ENCODE measurements at regions not wholly inside any gene's neighbourhood (a gene's known extent, or its start where the extent isn't known, plus 50 kb on each side); places are given as distances from the start of the nearest gene placed in this dataset.

DNA sequence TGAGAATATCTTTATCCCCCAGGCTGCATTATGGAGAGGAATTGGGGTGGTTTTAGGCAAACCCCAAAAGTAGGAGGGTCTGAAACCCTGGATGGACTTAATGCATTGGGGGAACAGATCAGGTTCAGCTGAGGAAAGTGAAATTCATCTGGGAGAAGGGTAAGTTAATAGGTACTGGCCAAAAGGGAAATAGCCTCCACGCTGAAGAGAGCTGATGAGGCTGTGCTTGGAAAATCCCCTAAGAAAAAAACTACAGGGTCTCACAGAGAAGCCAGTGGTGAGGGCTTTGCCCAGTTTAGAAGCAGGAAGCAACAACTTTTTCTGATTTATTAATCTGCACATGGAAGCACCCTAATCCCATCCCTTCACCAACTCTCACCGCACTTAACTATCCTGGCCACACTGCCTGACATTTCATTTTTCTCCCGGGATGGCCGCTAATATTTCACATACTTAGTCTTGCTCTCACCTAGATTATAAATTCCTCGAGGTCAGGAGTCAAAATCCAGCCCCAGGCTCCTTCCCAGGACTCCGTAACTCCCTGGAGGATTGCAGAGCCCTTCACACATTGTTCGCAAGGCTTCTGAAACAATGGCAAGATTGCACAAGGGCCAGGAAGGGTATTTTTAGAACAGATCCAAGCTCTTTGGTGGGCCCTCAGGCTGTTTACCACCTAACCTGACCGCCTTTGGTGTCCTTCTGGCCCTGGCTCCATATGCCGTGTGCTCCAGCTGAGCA, 60.9 kb upstream of the TARBP1 start:
- Histone ChIP-seq H2AFZ (ENCODE audit: low read depth, low read length) (no peak overlapping the region), H3K4me2 (ENCODE audit: insufficient read depth, low read length) (no peak overlapping the region), H3K9me3 (replicated peaks; ENCODE audit: control insufficient read depth, insufficient read depth, low read length) (no peaks in the 10 kb centered on the region), H3K36me3 (ENCODE audit: control insufficient read depth in 2 of 2, extremely low read depth in 1 of 2, insufficient read depth in 2 of 2, low read length in 2 of 2) (no peaks in the 10 kb centered on the region), H3K4me3 (replicated peaks in 1 of 3; ENCODE audit: insufficient read depth in 1 of 3, low read depth in 1 of 3, low read length in 3 of 3) (no peak overlapping the region), H4K20me1 (replicated peaks; ENCODE audit: control insufficient read depth, extremely low read depth, insufficient read depth, low read length) (no peaks in the 10 kb centered on the region), H3K27me3 (ENCODE audit: control insufficient read depth in 2 of 2, insufficient read depth in 2 of 2, low read length in 2 of 2) (no peaks in the 10 kb centered on the region), H3K79me2 (ENCODE audit: control insufficient read depth, insufficient read depth, low read length) (no peaks in the 10 kb centered on the region), H3K27ac (ENCODE audit: insufficient read depth, low read depth, low read length) (no peak overlapping the region), H3K4me1 (ENCODE audit: control insufficient read depth, extremely low read depth, insufficient read depth, low read length) (peaks cover 15% of the 10 kb centered on the region), H3K9me1 (replicated peaks; ENCODE audit: control insufficient read depth, extremely low read depth, insufficient read depth, low read length) (no peaks in the 10 kb centered on the region), H3K9ac (replicated peaks; ENCODE audit: extremely low read depth, insufficient read depth, low read length) (no peak overlapping the region)
- intact Hi-C loops (cut with micrococcal nuclease) (no loop called here), dilution Hi-C loops (cut with MboI; ENCODE audit: extremely low pct_ligation_motif_present, low sequenced_read_pairs) (no loop called here)
- FAIRE-seq (no peak), DNase-seq (ENCODE audit: low read depth, low spot score) (no peak)
- no peak for TF ChIP-seq MYC (IDR thresholded peaks at IDR 0.05; ENCODE audit: low read depth, low read length)
- TF ChIP-seq GATA2 (IDR thresholded peaks at IDR 0.05; ENCODE audit: insufficient read depth, insufficient read length, low read depth, low read length): no peak
- no peak for TF ChIP-seq EZH2 (IDR thresholded peaks at IDR 0.05; ENCODE audit: borderline replicate concordance, low read depth, low read length, severe bottlenecking)
- TF ChIP-seq POLR2A (IDR thresholded peaks at IDR 0.05; ENCODE audit: low read depth, low read length): no peak
- no peak for TF ChIP-seq FOS (IDR thresholded peaks at IDR 0.05; ENCODE audit: borderline replicate concordance, insufficient read depth, low read length)
- TF ChIP-seq POLR2AphosphoS5 (IDR thresholded peaks at IDR 0.05; ENCODE audit: insufficient read depth, low read depth, low read length): no peak
- TF ChIP-seq JUN (IDR thresholded peaks at IDR 0.05; ENCODE audit: borderline replicate concordance, insufficient read depth, insufficient read length, low read depth): no peak
- TF ChIP-seq, protein P1, sequence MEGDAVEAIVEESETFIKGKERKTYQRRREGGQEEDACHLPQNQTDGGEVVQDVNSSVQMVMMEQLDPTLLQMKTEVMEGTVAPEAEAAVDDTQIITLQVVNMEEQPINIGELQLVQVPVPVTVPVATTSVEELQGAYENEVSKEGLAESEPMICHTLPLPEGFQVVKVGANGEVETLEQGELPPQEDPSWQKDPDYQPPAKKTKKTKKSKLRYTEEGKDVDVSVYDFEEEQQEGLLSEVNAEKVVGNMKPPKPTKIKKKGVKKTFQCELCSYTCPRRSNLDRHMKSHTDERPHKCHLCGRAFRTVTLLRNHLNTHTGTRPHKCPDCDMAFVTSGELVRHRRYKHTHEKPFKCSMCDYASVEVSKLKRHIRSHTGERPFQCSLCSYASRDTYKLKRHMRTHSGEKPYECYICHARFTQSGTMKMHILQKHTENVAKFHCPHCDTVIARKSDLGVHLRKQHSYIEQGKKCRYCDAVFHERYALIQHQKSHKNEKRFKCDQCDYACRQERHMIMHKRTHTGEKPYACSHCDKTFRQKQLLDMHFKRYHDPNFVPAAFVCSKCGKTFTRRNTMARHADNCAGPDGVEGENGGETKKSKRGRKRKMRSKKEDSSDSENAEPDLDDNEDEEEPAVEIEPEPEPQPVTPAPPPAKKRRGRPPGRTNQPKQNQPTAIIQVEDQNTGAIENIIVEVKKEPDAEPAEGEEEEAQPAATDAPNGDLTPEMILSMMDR (IDR thresholded peaks at IDR 0.05; ENCODE audit: extremely low read depth in 1 of 2, insufficient read depth in 1 of 2, low read depth in 1 of 2, low read length in 2 of 2): no peak
- TF ChIP-seq, protein P2, sequence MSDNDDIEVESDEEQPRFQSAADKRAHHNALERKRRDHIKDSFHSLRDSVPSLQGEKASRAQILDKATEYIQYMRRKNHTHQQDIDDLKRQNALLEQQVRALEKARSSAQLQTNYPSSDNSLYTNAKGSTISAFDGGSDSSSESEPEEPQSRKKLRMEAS (IDR thresholded peaks at IDR 0.05; ENCODE audit: insufficient read depth, insufficient read length): no peak
- BruUV-seq (replicated peaks): no TSS peak
- ChIA-PET CTCF (interaction anchor here (1.2 to 2.0 kb wide), 2 partner anchors 10 to 53 kb away, joined by 5 read pairs; no protein-coding TSS in a partner anchor), POLR2A (no interaction called here)
